GM18511 (cell line): ENCODE measurements at regions not wholly inside any gene's neighbourhood (a gene's known extent, or its start where the extent isn't known, plus 50 kb on each side); places are given as distances from the start of the nearest gene placed in this dataset.
A peak's percentile ranks its signal among the peaks of the same experiment; 100 is the strongest.
"Not testable (repeated sequence)": the region's sequence is repeated elsewhere in the genome, so short reads cannot be mapped to it uniquely, and the experiment has no call there.

ENCODE experiments used
- ATAC-seq: cut with Tn5 transposase; IDR thresholded peaks from one replicate; pipeline ENCODE4 v1.9.1; 2021; ENCODE audit warnings: mild to moderate bottlenecking, moderate library complexity; ENCODE audit not compliant: unreplicated experiment

- ATAC-seq: no peak
Measured at GRCh38 chr15:99481951-99482230, 83.9 kb upstream of the MEF2A start.

- no peak for ATAC-seq
Measured at GRCh38 chr15:99482993-99483392, 82.8 kb upstream of the MEF2A start.

GRCh38 chr15:99485153-99485961 lies 80.4 kb upstream of the MEF2A start:
- ATAC-seq: no peak

GRCh38 chr15:99485992-99486370 lies 79.8 kb upstream of the MEF2A start:
- no peak for ATAC-seq

GRCh38 chr15:99486371-99487336 lies 79.1 kb upstream of the MEF2A start:
- ATAC-seq: peak; percentile 71

- no peak for ATAC-seq
Measured at GRCh38 chr15:99487337-99487730, 78.5 kb upstream of the MEF2A start.

- no peak for ATAC-seq
Measured at GRCh38 chr15:99492275-99492674, 73.5 kb upstream of the MEF2A start.

GRCh38 chr15:99492716-99493115 lies 73.1 kb upstream of the MEF2A start:
- ATAC-seq: no peak

GRCh38 chr15:99493461-99493860 lies 72.3 kb upstream of the MEF2A start:
- ATAC-seq: no peak

- not testable (repeated sequence) for ATAC-seq
Measured at GRCh38 chr15:99494536-99495233, 71.1 kb upstream of the MEF2A start.

- ATAC-seq: no peak
Measured at GRCh38 chr15:99495430-99496301, 70.1 kb upstream of the MEF2A start.

- no peak for ATAC-seq
Measured at GRCh38 chr15:99496302-99496629, 69.5 kb upstream of the MEF2A start.

GRCh38 chr15:99502182-99502581 lies 63.6 kb upstream of the MEF2A start:
- peak; percentile 67 for ATAC-seq

- ATAC-seq: peak; percentile 13
Measured at GRCh38 chr15:99502661-99503060, 63.1 kb upstream of the MEF2A start.

GRCh38 chr15:99503411-99503810 lies 62.4 kb upstream of the MEF2A start:
- no peak for ATAC-seq

GRCh38 chr15:99504071-99504822 lies 61.5 kb upstream of the MEF2A start:
- peak; percentile 30 for ATAC-seq

- ATAC-seq: peak; percentile 54
Measured at GRCh38 chr15:99504823-99505551, 60.8 kb upstream of the MEF2A start.

- no peak for ATAC-seq
Measured at GRCh38 chr15:99506399-99506798, 59.4 kb upstream of the MEF2A start.

GRCh38 chr15:99507016-99507503 lies 58.7 kb upstream of the MEF2A start:
- ATAC-seq: no peak
